ENCODE measurements at regions not wholly inside any gene's neighbourhood (a gene's known extent, or its start where the extent isn't known, plus 50 kb on each side); places are given as distances from the start of the nearest gene placed in this dataset.

- DNase-seq (ENCODE audit: low read depth in 2 of 2): no peak
Measured at GRCh38 chr2:10183146-10183675, 60.7 kb downstream of the RRM2 start.

DNA sequence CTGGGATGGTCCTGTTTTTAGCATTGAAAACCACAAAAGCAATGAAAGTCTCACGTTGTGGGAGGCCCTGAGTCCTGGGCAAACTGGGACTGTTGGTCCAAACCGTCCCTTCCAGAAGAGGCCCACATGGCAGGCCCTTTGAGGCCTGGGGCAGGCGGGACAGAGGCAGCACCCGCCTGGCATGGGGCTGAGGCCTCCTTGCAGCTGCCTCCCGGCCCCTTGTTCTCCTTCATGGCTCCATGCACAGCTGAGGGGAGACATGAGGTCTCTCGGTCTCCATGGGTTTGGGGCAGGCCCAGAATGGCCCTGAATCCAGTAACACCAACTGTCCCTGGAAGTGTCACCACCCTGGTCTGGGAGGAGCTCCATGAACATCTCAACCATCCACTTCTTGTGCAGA is 61.9 kb downstream of the RRM2 start:
- no peak for DNase-seq (ENCODE audit: low read depth in 2 of 2)

- DNase-seq (ENCODE audit: low read depth in 2 of 2): peak in 1 of 2 donors; percentile 78
Measured at GRCh38 chr2:10185046-10185445, 62.5 kb downstream of the RRM2 start.

DNA sequence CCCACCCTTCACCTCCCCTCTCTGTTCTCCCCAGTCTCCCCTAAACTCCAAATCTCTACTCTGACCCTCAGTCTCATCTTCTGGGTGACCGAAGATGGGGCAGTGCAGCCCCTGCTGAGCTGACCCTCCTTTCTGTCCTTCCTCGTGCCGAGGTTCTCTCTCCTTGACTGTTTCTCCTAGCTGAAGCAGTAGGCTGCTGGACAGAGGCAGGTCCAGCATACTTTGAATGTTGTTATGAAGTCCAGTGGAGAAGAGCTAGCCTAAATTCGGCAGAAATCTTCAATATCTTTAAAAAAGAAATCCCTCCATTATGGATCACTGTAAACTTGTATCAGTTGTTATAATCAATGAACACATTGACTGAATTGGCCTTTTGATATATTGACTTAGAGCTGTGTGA is 63.2 kb downstream of the RRM2 start:
- no peak for DNase-seq (ENCODE audit: low read depth in 2 of 2)

- DNase-seq (ENCODE audit: low read depth in 2 of 2): no peak
Measured at GRCh38 chr2:10186868-10187535, 64.5 kb downstream of the RRM2 start.

- DNase-seq (ENCODE audit: low read depth in 2 of 2): no peak
Measured at GRCh38 chr2:10187661-10188060, 65.1 kb downstream of the RRM2 start.

GRCh38 chr2:10188211-10188610 is 65.7 kb downstream of the RRM2 start:
- DNase-seq (ENCODE audit: low read depth in 2 of 2): peak; percentile 60 to 78

DNA sequence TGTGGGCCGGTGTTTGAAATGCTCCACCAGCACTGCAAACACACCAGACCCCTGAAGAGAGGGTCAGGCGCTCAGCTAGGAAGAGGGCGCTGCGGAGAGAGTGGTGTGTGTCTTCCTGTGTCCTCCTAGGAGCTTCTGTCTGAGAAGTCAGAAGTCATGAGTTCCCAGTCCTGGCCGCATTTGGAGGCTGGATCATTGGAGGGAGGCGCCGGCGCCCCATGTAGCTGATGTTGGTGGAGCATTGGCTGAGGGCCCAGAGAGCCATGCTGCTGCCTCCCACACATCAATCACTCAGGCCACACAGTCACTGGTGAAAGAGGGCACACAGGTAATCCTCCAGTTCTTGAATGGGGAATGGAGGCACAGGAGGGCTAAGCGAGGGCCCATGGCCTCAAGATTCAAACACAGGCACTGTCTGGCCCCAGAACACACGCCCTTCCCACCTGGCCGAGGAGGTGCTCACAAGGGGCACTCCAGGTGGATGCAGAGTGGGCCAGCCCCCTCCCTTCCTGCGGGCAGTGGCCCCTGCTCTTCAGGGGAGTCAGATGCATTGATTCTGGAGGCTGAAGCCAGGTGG is 66.3 kb downstream of the RRM2 start:
- DNase-seq (ENCODE audit: low read depth in 2 of 2): no peak

DNA sequence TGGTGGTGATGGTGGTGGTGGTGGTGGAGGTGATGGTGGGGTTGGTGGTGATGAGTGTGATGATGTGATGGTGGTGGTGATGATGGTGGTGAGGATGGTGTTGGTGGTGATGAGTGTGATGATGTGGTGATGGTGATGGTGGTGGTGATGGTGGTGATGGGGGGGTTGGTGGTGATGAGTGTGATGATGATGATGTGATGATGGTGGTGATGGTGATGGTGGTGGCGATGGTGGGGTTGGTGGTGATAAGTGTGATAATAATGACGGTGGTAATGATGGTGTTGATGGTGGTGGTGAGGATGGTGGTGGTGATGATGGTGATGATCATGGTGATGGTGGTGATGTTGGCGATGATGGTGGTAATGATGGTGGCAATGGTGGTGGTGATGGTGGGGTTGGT is 67.7 kb downstream of the RRM2 start:
- DNase-seq (ENCODE audit: low read depth in 2 of 2): no peak

- no peak for DNase-seq (ENCODE audit: low read depth in 2 of 2)
Measured at GRCh38 chr2:10190737-10191532, 68.4 kb downstream of the RRM2 start.

GRCh38 chr2:10191554-10191953 is 69.0 kb downstream of the RRM2 start:
- DNase-seq (ENCODE audit: low read depth in 2 of 2): no peak

DNA sequence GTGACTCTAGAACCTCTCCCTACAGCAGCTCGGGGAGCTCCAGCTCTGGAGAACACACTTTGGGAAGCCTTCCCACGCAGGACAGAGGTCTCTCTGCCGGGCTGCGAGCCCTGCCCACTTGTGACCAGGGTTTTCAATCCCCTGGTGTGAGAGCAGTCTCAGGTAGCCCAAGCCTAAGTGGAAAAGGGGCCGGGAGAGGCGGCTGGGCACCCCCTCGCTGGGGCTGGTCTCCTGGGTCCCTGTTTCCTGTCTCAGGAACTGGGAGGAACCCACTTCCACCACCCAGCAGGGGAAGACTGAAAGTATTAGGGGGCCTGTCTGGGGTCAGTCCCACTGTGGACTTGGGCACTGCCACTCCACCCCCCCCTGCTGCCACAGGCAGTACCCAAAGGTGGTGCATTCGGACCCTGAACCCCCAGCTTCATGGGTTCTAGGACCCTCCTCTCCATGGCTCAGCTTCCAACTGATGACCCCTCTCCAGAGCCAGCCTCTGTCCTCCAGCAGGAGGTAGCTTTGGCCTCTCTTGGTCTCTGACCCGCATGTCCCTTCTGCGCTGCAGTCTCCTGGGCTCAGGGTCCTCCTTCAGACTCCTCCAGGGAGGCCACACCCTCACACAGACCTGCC is 70.0 kb downstream of the RRM2 start:
- DNase-seq (ENCODE audit: low read depth in 2 of 2): no peak

GRCh38 chr2:10193276-10193795 is 70.8 kb downstream of the RRM2 start:
- DNase-seq (ENCODE audit: low read depth in 2 of 2): no peak

DNA sequence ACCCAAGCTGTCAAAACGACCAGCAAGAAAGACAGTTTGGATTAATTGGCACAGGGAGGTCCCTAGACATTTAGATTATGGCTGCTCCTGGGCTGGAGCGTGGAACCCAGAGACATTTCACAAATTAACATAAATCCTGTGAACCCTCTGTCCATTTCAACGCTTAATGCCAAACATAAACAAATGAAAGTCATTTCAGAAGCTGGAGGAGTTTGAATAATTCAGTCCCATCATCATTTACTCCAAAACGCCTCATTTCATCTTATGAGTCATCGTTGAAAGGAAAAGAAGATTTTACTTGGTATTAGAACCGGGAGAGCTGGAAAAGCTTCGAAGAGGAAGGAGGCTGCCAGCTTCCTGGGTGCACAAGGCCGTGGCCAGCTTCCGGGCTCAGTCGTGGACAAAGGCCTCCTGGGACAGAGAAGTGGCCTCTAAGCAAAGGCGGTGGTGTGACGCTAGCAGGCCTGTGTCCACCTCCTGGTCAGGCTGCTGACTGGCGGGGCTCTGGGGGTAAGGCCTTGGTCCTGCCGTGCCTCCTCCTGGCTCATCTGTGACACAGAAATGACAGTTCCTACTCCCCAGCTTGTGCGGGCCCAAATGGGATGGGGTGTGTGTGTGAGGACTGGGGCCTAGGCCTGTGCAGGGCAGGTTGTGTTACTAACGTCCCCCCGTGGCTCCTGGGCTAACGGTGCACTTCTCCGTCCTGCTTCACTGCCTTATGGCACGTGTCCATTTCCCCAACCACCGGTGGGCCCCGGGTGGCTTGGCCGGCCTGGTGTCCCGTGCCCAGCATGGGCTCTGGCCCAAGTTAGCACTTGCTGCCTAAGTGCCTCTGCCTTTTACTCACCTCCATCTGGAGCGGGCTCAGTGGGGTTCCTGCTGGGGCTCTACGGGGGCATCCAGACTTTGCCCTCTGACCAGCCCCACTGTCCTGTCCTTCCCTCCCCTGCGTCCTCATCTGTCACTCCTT is 71.6 kb downstream of the RRM2 start:
- peak in 1 of 2 donors; percentile 18 for DNase-seq (ENCODE audit: low read depth in 2 of 2)

DNA sequence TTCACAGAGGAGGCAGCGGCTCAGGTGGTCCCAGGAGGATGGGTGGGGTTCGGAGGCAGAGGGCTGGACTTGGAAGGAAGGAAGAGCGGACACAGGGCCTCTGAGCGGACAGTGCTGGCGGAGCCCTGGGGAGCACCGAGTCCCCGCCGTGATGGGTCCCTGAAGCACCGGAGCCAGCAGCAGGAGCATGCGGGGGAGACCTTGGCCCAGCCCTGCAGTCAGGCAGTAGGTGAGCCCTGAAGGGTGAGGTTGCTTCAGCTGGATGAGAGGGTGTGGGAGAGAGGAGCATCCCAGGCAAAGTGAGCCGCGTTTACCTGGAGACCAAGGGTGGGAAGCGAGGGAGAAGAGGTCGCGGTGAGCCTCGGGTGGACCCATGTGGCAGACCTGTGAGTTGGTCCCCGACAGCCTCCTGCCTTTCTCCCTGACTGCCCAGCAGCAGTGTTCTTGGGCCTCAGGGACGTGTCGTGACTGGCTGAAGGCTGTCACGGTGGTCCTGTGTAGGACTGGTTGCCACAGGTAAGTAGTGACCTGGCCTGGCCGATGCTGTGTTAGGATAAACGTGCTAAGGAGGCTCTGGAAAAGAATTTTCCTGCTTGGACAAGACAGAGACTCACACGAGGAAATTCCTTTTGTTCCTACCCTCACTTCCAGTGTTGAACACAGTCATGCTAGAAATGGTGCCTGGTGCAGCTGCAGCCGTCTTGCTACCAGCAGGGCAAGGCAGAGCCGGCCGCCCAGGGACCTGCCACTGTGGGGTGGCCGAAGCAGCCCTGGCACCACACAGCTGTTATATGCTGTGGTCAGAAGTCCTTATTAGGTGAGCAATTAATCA is 73.0 kb downstream of the RRM2 start:
- no peak for DNase-seq (ENCODE audit: low read depth in 2 of 2)

- peak in 1 of 2 donors; percentile 12 for DNase-seq (ENCODE audit: low read depth in 2 of 2)
Measured at GRCh38 chr2:10196110-10196892, 73.8 kb downstream of the RRM2 start.

DNA sequence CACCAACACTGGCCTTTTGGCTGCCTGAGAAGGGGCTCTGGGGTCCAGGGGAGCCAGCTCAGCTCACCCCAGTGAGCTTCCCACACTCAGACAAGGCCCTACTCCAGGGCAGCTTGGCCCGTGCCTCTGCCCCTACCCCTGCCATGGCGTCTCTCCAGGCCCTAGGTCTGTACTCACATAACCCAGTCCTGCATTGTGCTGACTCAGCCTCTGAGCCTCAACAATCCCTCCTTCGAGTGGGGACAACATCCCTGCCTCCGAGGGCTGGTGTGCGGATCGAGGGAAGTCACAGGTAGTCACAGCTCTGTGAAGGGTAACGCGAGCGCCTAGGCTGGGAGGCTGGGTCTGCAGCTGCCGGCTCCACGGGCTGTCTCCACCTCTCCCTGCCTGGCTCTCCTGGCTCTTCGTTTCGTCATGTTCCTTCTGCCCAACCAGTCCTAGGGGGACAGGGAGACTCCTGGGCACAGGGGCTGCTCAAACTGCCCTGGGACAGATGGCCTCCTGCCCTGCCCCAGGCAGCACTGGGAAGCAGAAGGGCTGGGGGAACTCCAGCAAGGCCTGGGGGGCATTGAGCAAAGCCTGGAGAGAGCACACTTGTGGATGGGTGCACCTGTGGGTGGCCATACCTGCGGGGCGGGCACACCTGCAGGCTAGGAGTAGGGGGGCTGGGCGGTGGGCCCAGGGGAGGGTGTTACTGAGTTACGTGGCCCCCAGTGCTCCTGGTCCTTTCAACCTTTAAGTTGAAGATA is 74.6 kb downstream of the RRM2 start:
- DNase-seq (ENCODE audit: low read depth in 2 of 2): no peak

GRCh38 chr2:10197697-10198076 is 75.1 kb downstream of the RRM2 start:
- DNase-seq (ENCODE audit: low read depth in 2 of 2): no peak

Data from lung microvascular endothelial cell (primary cell).